Putamen (tissue), 1 donor: ENCODE measurements at regions not wholly inside any gene's neighbourhood (a gene's known extent, or its start where the extent isn't known, plus 50 kb on each side); places are given as distances from the start of the nearest gene placed in this dataset.
"Not testable (repeated sequence)": the region's sequence is repeated elsewhere in the genome, so short reads cannot be mapped to it uniquely, and the experiment has no call there.

Experiments
- DNase-seq: peaks from one replicate; pipeline ENCODE4 v3.0.0-alpha.2; 2016; ENCODE audit warnings: low spot score

- no peak for DNase-seq
Measured at GRCh38 chr1:37319284-37319683, 155.1 kb upstream of the ZC3H12A start.

GRCh38 chr1:37323486-37324377 lies 150.6 kb upstream of the ZC3H12A start:
- no peak for DNase-seq

DNA sequence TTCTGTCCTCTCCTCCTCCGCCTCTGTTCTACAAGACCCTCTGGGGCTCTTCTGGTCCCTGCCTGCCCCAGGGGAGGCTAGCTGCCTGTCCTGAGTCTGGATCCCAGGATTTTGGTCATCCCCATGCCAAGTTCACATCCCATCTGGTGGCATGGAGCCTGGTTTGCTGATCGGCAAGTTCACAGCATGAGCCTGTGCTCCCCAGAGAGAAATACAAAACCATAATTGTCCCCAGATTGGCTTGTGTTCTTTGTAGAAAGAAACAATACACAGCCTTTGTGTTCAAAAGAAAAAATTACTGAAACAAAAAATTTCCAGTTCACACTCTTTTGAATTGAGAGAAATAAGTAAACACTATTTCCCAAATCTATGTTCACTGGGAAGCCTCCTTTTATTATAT lies 149.4 kb upstream of the ZC3H12A start:
- DNase-seq, result peak; percentile 91

GRCh38 chr1:37325509-37326437 lies 148.6 kb upstream of the ZC3H12A start:
- no peak for DNase-seq

DNA sequence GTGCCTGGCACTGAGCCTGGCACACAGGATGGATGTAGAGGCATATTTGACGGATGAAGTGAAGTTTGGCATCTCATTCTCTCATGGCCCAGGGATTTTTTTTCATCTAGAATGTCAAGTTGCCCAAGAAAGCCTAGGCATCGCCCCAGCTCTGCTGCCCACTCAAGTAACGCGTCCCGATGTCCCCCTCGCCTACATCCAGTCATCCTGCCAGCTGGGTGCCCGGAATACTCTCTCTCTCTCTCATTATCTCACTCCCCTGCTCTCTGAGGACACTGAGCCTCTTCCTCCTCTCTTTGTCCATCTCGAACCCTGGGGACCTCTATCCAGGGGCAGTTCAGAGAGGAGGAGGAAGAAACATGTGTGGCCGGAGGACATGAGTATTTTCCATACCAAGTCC lies 142.3 kb upstream of the ZC3H12A start:
- DNase-seq, result no peak

DNA sequence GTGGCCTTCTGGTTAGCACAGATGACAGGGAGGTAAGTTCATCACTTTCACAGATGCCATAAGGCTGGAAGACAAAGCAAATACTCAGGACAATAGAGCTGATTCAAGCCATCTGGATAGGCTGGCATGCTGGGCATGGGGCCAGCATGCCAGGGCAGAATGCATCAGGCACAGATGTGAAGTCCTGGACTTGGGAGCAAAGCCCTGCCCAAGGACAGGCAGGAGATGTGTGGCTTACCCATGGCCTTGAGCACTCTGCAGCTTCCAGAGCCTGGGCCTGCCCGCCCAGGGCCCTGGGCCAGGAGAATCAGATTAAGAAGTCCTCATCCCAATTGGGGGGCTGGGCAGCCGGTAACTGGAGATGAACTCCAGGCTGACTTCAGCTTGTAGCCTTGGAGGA lies 135.7 kb upstream of the ZC3H12A start:
- peak; percentile 87 for DNase-seq

- no peak for DNase-seq
Measured at GRCh38 chr1:37342736-37343135, 131.6 kb upstream of the ZC3H12A start.

DNA sequence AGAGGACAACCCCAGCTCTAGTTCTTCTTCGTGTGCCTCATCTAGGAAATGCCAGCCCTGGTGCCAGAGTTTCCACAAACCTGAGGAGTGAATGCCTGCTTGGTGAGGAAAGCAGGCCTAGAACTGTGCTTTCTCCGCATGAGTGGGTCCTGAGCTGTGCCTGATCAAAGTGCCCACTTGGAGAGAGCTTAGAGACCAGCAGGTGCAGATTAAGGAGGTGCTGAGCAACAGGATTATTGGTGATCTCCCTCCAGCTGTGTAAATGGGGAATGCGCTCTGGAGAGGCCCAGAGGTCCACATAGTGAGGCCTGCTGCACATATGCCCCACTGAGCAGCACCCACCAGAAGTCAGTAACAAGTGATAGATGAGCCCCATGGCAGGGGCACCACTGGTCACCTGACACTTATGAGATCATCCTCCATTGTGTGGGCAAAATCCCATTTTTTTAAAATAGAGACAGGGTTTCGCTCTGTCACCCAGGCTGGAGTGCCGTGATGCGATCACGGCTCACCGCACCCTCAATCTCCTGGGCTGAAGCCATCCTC lies 127.2 kb upstream of the ZC3H12A start:
- DNase-seq, result no peak

DNA sequence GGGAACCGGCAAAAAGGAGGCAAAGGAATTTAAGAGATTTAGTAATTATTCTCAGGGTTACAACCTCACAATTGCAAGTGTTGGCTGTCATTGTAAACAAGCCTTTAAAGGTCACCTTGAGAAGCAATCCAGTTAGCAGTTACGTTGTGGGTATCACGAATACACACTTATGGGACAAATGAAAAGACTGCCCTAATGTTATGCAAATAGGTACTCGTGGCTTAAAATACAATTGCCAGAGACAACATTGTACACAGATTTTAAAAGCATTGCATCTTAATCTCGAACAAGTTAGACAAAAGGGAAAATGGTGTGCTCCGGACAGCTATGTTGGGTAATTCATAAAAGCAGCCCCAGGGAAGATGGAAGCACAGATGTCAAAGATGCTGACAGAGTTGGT lies 120.5 kb upstream of the ZC3H12A start:
- DNase-seq, result no peak

DNA sequence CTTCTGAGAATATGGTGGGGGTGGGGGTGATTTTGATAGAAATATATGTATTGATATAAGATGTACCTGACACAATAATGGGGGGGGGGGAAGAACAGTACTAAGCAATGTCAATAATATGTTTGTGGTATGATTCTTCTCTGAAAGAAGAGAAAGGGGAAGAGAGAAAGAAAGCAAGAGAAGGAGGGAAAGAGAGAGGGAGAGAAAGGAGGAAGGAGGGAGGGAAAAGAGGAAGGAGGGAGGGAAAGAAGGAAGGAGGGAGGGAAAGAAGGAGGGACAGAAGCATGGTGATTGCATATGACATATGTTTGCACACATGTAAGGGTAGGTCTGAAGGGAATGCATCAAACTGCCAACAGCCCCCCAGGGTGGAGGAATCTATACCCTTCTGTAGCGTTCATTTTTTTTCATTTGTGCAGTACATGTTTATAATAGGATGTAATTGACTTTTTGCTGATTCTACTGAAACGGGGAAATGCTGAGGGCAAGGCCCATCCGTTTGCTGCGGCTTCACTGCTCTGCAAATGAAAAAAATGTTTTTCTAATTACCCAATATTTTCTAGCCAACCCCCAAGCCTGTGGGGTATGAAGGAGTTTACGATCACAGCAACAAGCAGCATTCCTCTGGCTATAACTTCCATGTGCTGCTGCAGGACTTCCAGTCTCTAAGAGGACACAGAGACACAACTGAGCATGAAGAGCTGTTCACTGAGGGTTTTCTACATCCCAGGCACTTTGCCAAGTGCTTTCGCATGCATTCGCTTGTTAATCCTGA lies 119.3 kb upstream of the ZC3H12A start:
- no peak for DNase-seq

DNA sequence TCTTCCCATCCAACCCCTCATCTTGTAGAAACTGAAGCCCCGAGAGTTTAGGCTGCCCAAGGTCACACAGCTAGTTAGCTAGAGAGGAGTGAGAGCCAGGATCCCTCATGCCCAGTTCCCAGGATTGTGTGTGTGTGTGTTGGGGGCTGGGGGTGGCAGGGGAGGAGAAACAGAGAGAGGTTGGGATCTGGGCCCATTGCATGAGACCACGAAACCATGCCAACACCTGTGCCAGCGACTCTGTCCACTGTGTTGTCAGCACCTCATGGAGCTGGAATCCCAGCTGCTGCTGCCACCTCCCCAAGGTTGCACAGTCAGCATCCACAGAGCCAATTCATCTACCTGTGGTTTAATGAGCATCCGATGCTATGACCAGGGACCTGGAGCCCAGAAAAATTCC lies 115.4 kb upstream of the ZC3H12A start:
- no peak for DNase-seq

- no peak for DNase-seq
Measured at GRCh38 chr1:37360011-37360410, 114.4 kb upstream of the ZC3H12A start.

DNA sequence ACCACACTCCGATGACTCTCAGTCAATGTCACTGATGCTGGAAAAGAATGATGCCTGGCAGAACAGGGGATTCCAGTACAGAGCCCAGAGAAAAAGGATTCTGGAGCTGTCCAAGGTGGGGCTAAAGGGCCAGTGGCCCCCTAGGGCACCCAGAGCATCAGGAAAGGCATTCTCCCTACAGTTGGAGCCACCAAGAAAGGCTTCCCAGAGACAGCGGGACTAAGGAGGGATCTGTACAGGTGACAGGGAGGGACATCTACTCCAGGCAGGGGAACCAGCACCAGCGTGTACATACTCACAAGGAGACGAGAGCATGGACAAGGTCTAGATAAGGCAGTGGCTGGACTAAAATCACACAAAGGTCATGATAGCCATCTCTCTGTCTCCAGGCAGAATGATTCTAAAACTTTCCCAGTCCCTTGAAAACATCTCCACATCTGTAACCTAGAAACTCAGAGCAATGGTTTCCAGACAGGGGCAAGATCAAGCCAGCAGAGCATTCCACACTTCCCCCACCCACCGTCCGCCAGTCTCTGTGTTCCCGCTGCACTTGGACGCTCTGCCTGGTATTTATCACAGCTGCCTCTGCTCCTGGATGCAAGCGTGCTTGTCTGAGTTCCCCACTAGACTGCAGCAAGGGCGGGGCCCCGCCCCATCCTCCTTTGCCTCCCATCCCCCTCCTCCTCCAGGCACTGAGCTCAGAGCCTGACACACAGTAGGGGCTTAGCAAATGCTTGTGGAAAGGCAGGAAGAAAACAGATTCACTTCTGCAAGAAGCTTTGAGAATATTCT lies 111.6 kb upstream of the ZC3H12A start:
- no peak for DNase-seq

DNA sequence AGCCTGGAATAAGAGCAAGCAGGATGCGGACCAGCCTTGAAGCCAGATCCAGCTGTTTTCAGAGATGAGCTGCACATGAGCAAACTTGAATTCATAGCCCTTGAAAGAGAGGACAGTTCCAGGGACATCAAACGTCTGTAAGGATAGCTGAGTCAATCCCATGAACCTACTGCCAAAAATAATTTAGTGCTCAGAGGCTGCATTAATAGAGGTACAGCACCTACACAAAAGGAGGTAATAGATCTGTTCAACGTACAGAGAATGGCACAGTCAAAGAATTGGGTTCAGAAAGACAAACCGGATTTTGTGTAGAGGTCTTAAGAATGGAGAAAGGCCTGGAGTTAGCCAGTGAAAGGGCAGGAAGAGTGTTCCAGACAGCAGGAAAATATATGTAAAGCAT lies 110.8 kb upstream of the ZC3H12A start:
- DNase-seq, result peak; percentile 9

- not testable (repeated sequence) for DNase-seq
Measured at GRCh38 chr1:37368665-37369315, 105.6 kb upstream of the ZC3H12A start.

- no peak for DNase-seq
Measured at GRCh38 chr1:37372302-37372701, 102.1 kb upstream of the ZC3H12A start.

DNA sequence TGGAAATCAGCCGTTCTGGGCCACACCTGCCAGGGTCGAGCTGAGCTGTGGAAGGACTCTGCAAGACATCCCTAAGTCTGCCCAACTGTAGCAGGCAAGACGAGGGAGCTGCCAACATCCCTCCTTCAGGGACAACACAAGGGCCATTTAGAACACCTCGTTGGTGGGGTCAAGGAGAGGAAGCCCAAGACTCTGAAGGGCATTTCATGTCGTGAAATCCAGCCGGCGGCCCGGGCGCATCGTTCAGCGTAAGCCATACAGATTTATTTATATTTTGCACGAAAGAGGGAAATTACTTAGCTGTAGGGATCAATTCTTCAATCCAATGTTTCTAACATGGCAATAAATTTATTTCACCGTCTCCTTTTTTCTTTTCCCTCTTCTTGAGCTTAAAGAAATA lies 101.7 kb upstream of the ZC3H12A start:
- DNase-seq, result no peak

GRCh38 chr1:37373413-37373812 lies 101.0 kb upstream of the ZC3H12A start:
- DNase-seq, result no peak

GRCh38 chr1:37380546-37380945 lies 93.8 kb upstream of the ZC3H12A start:
- not testable (repeated sequence) for DNase-seq

DNA sequence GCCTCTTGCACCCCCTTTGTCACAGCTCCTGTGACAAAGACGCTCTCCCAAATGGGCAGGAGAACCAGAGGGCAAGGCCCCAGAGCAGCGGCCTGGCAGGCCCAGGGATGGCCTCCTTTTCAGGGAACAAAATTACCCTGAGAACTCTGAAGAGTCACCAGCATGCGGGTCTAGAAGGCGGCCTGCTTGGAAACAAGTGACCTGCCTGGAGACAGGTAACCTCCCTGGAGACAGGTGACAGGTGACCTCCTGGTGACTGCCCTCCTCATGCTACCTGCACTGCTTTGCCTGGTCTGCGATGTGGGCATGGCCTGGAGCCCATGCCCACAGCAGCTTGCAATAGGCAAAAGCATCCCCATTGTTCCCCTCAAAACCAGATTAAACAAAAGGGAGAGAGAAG lies 86.5 kb upstream of the ZC3H12A start:
- no peak for DNase-seq

DNA sequence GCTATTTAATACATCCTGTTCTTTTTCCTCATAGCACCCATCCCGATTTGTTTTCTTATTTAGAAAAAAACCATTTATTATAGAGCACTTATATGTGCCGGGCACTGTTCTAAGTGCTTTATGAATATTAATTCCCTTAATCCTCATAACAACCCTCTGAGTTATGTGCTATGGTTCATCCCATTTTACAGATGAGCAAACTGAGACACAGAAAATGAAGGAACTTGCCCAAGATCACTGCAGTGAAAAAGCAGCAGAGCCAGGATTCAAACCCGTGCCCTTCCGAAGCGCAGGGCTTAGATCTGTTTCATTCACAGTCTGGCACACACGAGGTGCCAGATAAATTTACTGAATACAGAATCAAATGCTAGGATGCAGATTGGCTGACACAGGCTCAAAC lies 85.1 kb upstream of the ZC3H12A start:
- no peak for DNase-seq
